Ectodermal cell (in vitro differentiated cells): ENCODE measurements at regions not wholly inside any gene's neighbourhood (a gene's known extent, or its start where the extent isn't known, plus 50 kb on each side); places are given as distances from the start of the nearest gene placed in this dataset.

ENCODE experiments used
- H3K27ac ChIP-seq: 2 replicates; pipeline ENCODE4 v1.7.0; 2013; ENCODE audit warnings: mild to moderate bottlenecking, low read depth, low read length; ENCODE audit not compliant: insufficient read depth, poor library complexity, severe bottlenecking
- H3K27me3 ChIP-seq: 2 replicates; pipeline ENCODE4 v1.7.0; 2013; ENCODE audit warnings: mild to moderate bottlenecking, low read length; ENCODE audit not compliant: insufficient read depth, control insufficient read depth, poor library complexity, severe bottlenecking
- H3K36me3 ChIP-seq: one replicate; pipeline ENCODE4 v1.7.0; 2013; ENCODE audit warnings: low read length; ENCODE audit not compliant: control insufficient read depth, insufficient read depth
- H3K4me1 ChIP-seq: one replicate; pipeline ENCODE4 v1.7.0; 2013; ENCODE audit warnings: low read length; ENCODE audit not compliant: control insufficient read depth, insufficient read depth
- H3K4me3 ChIP-seq: 2 replicates; pipeline ENCODE4 v1.7.0; 2013; ENCODE audit warnings: low read depth, low read length, control low read depth; ENCODE audit not compliant: insufficient read depth
- H3K9me3 ChIP-seq: 2 replicates; pipeline ENCODE4 v1.7.0; 2013; ENCODE audit warnings: mild to moderate bottlenecking, low read length, moderate library complexity; ENCODE audit not compliant: control insufficient read depth
- WGBS, 2 experiments: methylation state at CpG; one replicate each; pipeline ENCODE4 v1.1.7; 2013; ENCODE audit warnings: missing lambda C conversion rate in 2 of 2; 5-methylcytosine and 5-hydroxymethylcytosine counted together

DNA sequence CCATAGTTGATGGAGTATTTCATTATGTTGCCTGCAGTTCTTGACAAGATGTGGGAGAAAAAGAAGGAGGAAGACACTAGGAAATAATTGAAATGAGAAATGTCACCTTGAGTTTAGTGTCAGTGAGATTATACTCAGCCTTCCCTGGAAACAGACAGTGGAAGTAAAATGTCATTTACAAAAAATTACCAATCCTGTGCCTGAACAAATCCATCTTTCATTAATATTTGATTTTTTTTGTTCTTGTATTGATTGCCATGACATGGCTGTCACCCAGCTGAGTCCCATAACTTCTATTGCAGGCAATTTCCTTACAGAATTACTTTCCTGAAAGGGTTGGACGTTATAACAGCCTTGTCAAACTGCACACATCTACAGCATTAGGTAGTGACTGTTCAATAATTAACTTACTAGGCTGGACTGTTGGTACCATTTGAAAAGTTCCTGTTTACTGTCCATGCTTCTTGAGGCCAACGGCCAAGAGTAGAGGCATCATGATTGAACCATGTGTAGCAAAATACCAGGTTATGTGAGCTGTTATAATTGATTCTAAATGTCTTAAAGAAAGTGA lies 572.2 kb upstream of the LMCD1 start:
- no peak overlapping the region for H3K4me3 ChIP-seq
- WGBS, 2 experiments = 92 to 96% methylated on average over 2 of the region's 2 CpGs
- no peak overlapping the region for H3K27ac ChIP-seq

GRCh38 chr3:7934362-7934761 lies 567.3 kb upstream of the LMCD1 start:
- WGBS, 2 experiments = 65 to 73% methylated on average over 2 of the region's 2 CpGs
- Histone ChIP-seq H3K36me3 (no peaks in the 10 kb centered on the region), H3K27me3 (no peaks in the 10 kb centered on the region), H3K9me3 (no peaks in the 10 kb centered on the region), H3K27ac (no peak overlapping the region), H3K4me1 (no peaks in the 10 kb centered on the region), H3K4me3 (no peak overlapping the region)

More for the DNA sequence above, 572.2 kb upstream of the LMCD1 start:
- no peaks in the 10 kb centered on the region for H3K27me3 ChIP-seq
- H3K4me1 ChIP-seq = no peaks in the 10 kb centered on the region
- H3K9me3 ChIP-seq = no peaks in the 10 kb centered on the region
- no peaks in the 10 kb centered on the region for H3K36me3 ChIP-seq

DNA sequence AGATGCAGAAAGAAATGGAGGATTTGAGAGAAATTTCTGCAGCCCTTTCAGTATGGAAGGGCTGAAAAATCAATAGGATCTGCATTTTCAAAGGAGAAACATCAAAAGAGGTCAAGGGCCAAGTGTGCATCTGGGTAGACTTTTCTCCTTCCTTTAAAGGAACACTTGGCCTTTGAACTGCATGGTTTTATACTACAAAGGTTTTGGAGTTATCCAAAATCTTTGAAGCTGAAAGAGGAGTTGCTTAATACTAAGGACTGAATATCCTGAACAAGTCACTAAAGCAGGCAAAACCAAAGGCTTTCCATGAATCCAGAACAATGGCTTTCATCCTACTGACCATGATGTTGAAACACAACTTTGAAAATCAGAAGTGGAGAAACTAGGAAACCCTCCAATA lies 553.7 kb upstream of the LMCD1 start:
- Histone ChIP-seq H3K4me1 (no peaks in the 10 kb centered on the region), H3K36me3 (no peaks in the 10 kb centered on the region), H3K27ac (no peak overlapping the region)

DNA sequence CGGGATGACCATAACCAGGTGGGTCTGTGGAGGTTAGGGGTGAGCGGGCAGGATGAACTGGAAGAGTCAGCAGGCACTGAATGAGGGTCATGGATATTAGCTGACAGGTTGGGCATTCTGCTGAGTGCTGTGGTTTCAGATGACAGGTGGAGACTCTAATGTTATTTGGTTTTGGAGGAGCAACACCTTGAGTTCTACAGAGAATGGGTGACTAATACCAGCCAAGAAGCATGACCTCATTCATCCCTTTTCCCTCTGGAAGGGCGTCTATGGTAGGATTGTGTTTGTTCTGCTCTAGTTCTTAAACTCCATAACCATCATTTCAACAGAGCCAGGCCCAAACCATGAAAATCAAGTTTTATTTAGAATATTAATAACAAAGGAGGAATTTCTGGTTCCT lies 550.7 kb upstream of the LMCD1 start:
- H3K4me1 ChIP-seq = no peaks in the 10 kb centered on the region
- 99% methylated on average over 2 to 3 of the region's 3 CpGs for WGBS, 2 experiments
- H3K27me3 ChIP-seq = no peaks in the 10 kb centered on the region
- H3K4me3 ChIP-seq = no peak overlapping the region
- H3K27ac ChIP-seq = no peak overlapping the region
- H3K9me3 ChIP-seq = no peaks in the 10 kb centered on the region
- no peaks in the 10 kb centered on the region for H3K36me3 ChIP-seq

More for the DNA sequence above, 553.7 kb upstream of the LMCD1 start:
- no peaks in the 10 kb centered on the region for H3K9me3 ChIP-seq
- no peak overlapping the region for H3K4me3 ChIP-seq
- H3K27me3 ChIP-seq = no peaks in the 10 kb centered on the region

- Histone ChIP-seq H3K9me3 (no peaks in the 10 kb centered on the region), H3K36me3 (no peaks in the 10 kb centered on the region), H3K27me3 (no peaks in the 10 kb centered on the region), H3K4me3 (no peak overlapping the region), H3K27ac (no peak overlapping the region), H3K4me1 (no peaks in the 10 kb centered on the region)
- WGBS, 2 experiments = 0% methylated on average over 1 of the region's 1 CpG
Measured at GRCh38 chr3:7953449-7954014, 548.1 kb upstream of the LMCD1 start.

DNA sequence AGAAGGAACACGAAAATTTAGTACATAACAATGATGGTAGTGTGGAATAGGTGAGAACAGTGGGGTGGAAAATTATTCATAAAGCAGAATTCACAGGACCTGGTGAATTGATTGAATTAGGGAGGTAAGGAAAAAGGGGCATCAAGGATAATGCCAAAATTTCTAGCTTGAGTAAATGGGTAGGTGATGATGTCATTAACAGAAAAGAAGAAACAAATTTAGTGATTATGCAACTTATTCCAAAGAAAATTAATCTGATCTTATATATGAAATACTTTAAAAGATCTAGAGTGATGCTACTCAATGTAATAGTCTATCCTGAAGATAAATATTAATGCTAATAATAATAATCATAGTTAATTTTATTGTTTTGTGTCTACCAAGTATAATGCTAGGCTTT lies 544.6 kb upstream of the LMCD1 start:
- H3K27ac ChIP-seq = no peak overlapping the region
- H3K4me3 ChIP-seq = no peak overlapping the region
- no peaks in the 10 kb centered on the region for H3K36me3 ChIP-seq
- no peaks in the 10 kb centered on the region for H3K27me3 ChIP-seq
- H3K9me3 ChIP-seq = no peaks in the 10 kb centered on the region
- H3K4me1 ChIP-seq = no peaks in the 10 kb centered on the region
- WGBS, 2 experiments = 93 to 95% methylated on average over 1 of the region's 1 CpG

DNA sequence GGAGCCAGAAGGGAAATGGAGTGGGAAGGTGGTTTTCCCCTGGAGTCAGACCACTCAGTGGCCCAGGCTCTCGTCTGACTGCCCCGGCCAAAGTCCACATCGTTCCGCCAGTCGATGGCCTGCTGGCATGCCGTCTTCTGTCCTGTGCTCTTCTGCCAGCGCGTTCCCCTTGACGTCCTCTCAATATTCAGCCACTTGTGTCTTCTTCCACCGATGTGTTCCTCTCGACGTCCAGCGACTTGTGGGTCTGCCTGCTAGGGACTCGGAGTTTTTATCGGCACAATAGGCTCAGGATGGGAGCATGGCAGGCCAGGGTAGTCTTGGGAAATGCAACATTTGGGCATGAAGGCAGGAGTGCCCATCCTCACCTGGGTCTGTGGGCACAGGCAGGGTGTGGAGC lies 542.5 kb upstream of the LMCD1 start:
- no peak overlapping the region for H3K4me3 ChIP-seq
- H3K36me3 ChIP-seq = no peaks in the 10 kb centered on the region
- WGBS, 2 experiments = 94 to 95% methylated on average over 15 of the region's 15 CpGs
- H3K4me1 ChIP-seq = no peaks in the 10 kb centered on the region
- no peak overlapping the region for H3K27ac ChIP-seq
- no peaks in the 10 kb centered on the region for H3K9me3 ChIP-seq
- H3K27me3 ChIP-seq = no peaks in the 10 kb centered on the region

- Histone ChIP-seq H3K27ac (no peak overlapping the region), H3K4me1 (no peaks in the 10 kb centered on the region), H3K9me3 (no peaks in the 10 kb centered on the region), H3K36me3 (no peaks in the 10 kb centered on the region), H3K27me3 (no peaks in the 10 kb centered on the region), H3K4me3 (no peak overlapping the region)
- WGBS, 2 experiments = 89 to 90% methylated on average over 4 of the region's 4 CpGs
Measured at GRCh38 chr3:7960601-7961000, 541.0 kb upstream of the LMCD1 start.

- 95 to 96% methylated on average over 3 of the region's 3 CpGs for WGBS, 2 experiments
Measured at GRCh38 chr3:7962301-7962700, 539.3 kb upstream of the LMCD1 start.

GRCh38 chr3:7964899-7965298 lies 536.7 kb upstream of the LMCD1 start:
- Histone ChIP-seq H3K9me3 (no peaks in the 10 kb centered on the region), H3K27ac (no peak overlapping the region), H3K4me3 (no peak overlapping the region), H3K4me1 (no peaks in the 10 kb centered on the region), H3K27me3 (no peaks in the 10 kb centered on the region), H3K36me3 (no peaks in the 10 kb centered on the region)
- 83 to 87% methylated on average over 2 of the region's 2 CpGs for WGBS, 2 experiments

More at GRCh38 chr3:7962301-7962700, 539.3 kb upstream of the LMCD1 start:
- Histone ChIP-seq H3K27ac (no peak overlapping the region), H3K27me3 (no peaks in the 10 kb centered on the region), H3K36me3 (no peaks in the 10 kb centered on the region), H3K9me3 (no peaks in the 10 kb centered on the region), H3K4me3 (no peak overlapping the region), H3K4me1 (no peaks in the 10 kb centered on the region)

GRCh38 chr3:7973006-7973405 lies 528.6 kb upstream of the LMCD1 start:
- no peaks in the 10 kb centered on the region for H3K27me3 ChIP-seq
- H3K4me1 ChIP-seq = no peaks in the 10 kb centered on the region
- no peak overlapping the region for H3K4me3 ChIP-seq
- H3K27ac ChIP-seq = no peak overlapping the region
- WGBS, 2 experiments = 29 to 59% methylated on average over 1 of the region's 1 CpG
- no peaks in the 10 kb centered on the region for H3K36me3 ChIP-seq
- no peaks in the 10 kb centered on the region for H3K9me3 ChIP-seq
